Activated CD4-positive, alpha-beta T cell treated with anti-CD3 and anti-CD28 coated beads, Interleukin-2, amount 50 U/mL, for 16 hours (primary cell): ENCODE measurements at regions not wholly inside any gene's neighbourhood (a gene's known extent, or its start where the extent isn't known, plus 50 kb on each side); places are given as distances from the start of the nearest gene placed in this dataset.

Experiments
- DNase-seq: peaks from one replicate; pipeline ENCODE4 v3.0.0-alpha.2; 2020

DNA sequence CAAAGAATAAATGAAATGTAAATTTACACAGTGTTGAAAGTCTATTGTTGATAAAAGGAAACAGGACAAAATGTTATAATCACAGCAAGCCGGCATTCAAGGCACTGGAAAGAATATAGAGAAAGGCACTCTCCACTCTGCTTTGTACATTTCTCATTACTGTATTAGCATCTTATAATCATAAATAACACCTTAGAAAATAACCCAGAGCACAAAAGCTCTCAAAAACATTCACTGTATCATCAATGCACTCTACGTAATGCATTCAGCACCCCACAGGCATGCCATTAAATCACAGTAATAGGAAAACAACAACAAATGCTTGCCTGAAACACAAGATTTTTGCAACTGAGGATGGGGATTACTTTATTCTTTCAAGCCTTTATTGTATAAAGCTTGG, 75.3 kb upstream of the TRPC3 start:
- DNase-seq = no peak

DNA sequence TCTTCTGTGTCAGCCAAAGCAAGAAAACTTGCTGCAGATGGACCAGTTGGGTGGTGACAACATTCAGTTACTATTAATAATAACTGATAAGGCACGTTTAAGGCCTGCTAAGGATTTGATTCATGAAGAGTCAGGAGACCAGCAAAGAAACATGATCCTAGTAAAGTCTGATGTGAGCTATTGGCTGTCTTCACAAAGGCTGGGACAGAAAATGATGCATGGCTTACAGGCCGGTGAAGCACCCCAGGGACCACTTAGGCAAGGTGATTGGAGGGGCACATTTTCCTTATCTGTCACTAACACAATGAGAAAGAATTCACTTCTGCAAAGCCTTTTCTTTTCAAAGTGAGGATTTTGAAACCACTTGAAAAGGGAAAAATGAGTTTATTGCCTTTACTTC, 65.4 kb upstream of the TRPC3 start:
- no peak for DNase-seq

DNA sequence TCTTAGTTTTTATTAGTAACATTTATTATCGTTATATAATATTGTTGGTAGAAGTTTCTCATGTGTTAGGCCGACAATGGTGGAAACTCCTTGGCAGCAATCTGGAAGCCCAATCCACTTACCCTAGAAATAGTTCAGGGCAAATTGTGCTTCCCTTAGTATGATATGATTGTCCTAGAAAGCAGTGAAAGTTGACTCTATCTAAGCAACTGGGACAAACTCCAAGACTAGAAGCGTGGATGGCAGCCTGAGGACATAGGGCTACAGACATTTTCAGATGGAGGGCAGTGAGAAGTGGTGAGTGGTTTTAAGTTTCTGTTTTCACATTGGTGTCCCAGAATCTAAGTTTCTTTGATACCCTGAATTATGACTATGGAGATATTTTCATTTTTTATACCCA, 63.3 kb upstream of the TRPC3 start:
- no peak for DNase-seq

DNA sequence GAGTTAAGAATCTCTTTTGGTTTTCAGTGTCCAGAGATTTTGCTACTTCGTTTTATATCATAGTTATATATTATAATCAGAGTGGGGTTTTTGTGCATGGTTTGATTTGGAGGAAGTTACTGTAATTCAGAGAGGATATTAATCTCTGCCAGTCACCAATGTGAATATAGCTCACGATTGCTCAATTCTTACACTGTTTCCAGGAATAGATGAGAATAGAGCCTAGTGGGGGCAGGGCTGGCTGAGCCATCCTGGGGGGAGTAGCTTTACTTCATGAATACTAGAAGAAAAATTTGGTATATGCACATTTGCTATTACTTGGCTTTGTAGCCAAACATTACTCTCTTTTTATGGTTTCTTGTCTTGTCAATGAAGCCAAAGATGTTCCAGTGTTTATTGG, 60.9 kb upstream of the TRPC3 start:
- no peak for DNase-seq

DNA sequence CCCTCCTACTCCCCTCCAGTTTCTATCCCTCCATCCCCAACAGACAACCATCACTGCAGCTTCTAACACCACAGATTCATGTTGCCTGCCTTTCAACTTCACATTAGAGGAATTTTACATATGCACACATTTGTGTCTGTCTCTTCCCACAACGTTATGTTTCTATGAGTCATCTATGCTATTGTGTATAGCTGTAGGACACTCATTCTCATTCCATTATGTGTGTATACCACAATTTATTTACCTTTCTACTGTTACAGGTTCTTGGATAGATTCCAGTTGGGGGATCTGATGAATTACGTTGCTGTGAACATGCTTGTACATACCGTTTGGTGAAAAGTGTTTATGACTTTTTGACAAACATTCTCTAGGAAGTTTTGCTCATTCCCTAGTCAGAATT, 58.8 kb upstream of the TRPC3 start:
- DNase-seq = no peak

DNA sequence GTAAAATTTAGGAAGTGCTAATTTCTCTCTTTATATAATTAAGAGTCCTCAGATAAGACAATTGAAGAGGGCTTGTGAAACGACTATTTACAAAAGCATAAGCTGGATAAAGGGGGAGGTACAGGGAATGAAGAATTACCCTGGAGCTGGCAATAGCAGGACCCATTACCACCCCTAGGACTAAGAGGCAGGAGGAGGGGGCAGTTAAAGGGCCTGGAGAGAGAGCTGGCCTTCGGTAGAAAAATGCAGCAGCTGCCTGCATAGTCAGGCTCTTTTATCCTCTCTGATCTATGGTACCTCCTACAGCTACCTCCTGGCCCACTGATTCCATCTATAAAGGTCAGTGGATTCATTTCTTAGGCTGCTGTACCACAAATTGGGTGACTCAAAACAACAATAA, 57.7 kb upstream of the TRPC3 start:
- DNase-seq = no peak

DNA sequence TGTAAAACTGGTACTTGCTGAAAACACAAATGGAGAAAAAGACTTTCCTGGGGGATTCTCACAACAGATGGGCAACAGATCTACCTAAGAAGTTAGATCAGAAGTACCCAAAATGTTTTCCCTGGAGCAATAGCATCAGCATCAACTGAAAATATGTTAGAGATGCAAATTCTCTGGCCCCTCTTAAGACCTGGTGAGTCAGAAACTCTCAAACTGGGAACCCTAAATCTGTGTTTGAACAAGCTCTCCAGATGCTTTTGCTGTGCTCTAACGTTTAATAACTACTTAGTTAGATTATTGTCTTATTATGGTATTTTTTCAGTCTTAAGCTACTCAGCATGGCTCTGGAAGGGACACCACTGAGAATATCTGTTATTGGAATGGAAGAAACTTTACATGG, 55.2 kb upstream of the TRPC3 start:
- no peak for DNase-seq

DNA sequence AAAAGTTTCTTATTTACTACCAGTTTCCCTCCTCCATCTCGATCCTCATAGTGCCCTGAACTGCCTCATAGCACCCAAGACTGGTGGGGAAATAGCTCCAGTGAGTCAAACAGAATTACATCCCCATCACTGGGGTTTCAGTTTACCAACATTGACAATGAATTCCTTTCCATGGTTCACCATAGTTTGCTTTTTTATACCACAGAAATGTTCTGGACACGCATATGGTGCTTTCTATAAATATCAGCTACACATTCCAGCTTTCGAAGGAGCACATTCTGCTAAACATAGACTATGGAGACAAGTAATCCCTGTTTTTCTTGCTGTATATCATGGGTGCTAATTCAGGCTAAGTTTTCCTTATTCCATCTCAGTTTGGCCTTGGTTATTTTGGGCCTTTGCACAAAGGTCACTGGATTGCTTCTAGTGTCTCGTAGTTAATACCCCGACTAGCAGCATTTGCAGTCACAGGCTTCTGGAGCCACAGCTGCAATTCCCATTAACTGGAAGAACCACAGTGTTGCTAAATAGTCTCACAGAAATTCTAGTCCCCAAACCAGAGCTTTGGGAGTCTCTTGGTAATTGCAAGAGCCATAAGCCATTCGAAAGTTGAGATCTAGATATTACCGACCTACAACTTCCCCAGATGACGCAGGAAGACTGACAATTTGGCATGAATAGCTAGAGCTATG, 53.4 kb upstream of the TRPC3 start:
- no peak for DNase-seq

DNA sequence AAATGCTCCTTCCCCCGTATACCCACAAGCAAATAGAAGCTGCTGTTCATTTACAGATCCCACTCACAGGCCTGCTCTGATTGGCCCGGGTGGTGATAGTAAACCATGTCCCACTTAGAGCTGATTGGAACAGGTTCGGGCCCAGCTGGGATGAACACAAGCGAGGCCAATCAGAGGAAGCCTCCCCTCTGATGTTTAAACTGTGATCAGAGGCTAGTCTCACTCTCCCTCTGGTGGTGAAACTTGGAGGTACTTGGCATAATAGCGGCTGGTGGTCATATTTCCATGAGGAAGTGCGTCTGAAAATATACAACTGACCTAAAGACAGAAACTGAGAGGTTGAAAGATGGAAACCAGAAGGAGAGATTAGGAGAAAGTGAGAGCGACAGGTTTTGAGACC, 51.5 kb upstream of the TRPC3 start:
- peak; percentile 30 for DNase-seq
